ENCODE measurements at regions not wholly inside any gene's neighbourhood (a gene's known extent, or its start where the extent isn't known, plus 50 kb on each side); places are given as distances from the start of the nearest gene placed in this dataset.

- no peak for DNase-seq (ENCODE audit: low read depth)
- FAIRE-seq, result no peak
- no peak overlapping the region for H3K4me3 ChIP-seq (ENCODE audit: low read depth, low read length)
- no peaks in the 10 kb centered on the region for H3K27me3 ChIP-seq (ENCODE audit: control insufficient read depth, insufficient read depth, low read length)
- no peak for TF ChIP-seq CTCF (IDR thresholded peaks at IDR 0.05; ENCODE audit: insufficient read depth, low read length, severe bottlenecking)
- no peaks in the 10 kb centered on the region for H3K36me3 ChIP-seq (ENCODE audit: control insufficient read depth, insufficient read depth, low read length)
These were observed 111.8 kb upstream of the SEMA6A start for GRCh38 chr5:116686438-116686837.

DNA sequence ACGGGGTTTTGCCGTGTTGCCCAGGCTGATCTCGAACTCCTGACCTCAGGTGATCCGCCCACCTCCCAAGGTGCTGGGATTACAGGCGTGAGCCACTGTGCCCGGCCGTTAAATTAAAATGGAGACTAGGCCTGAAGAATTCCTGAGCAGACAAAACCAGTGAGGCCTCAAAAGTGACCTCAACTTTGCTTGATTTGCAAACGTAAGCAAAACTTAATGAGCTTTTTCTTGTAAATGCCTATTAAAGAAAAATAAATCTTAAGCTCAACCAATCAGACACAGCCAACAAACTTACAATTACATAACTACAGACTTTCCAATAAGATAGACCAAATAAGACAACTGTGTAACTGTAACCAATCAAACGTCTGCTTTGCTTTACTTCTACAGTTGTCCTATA lies 111.3 kb upstream of the SEMA6A start:
- Histone ChIP-seq H3K36me3 (ENCODE audit: control insufficient read depth, insufficient read depth, low read length) (no peaks in the 10 kb centered on the region), H3K4me3 (ENCODE audit: low read depth, low read length) (no peak overlapping the region), H3K27me3 (ENCODE audit: control insufficient read depth, insufficient read depth, low read length) (no peaks in the 10 kb centered on the region)
- FAIRE-seq, result no peak
- no peak for DNase-seq (ENCODE audit: low read depth)
- no peak for TF ChIP-seq CTCF (IDR thresholded peaks at IDR 0.05; ENCODE audit: insufficient read depth, low read length, severe bottlenecking)

DNA sequence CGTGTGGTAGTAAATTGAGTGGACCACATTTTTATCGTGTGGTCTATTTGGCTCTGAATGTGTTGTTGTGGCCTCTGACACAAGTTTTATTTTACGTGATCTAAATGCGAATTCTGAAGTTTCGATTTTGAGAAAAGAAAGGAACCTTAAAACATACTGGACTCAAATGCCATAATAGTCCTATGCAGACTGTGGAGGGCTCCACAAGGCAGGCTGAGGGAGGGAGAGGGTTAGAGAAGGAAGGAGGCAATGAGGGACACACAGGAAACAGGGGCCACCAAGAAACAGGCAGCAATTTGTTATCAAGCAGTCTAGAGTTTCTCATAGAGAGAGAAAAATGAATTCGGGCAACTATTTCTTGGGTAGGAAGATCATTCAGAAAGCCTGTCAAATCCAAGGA lies 110.4 kb upstream of the SEMA6A start:
- Histone ChIP-seq H3K27me3 (ENCODE audit: control insufficient read depth, insufficient read depth, low read length) (no peaks in the 10 kb centered on the region), H3K36me3 (ENCODE audit: control insufficient read depth, insufficient read depth, low read length) (no peaks in the 10 kb centered on the region), H3K4me3 (ENCODE audit: low read depth, low read length) (no peak overlapping the region)
- DNase-seq (ENCODE audit: low read depth) (no peak), FAIRE-seq (no peak)
- TF ChIP-seq CTCF (IDR thresholded peaks at IDR 0.05; ENCODE audit: insufficient read depth, low read length, severe bottlenecking), result no peak

- H3K4me3 ChIP-seq (ENCODE audit: low read depth, low read length), result no peak overlapping the region
- FAIRE-seq (no peak), DNase-seq (ENCODE audit: low read depth) (no peak)
- TF ChIP-seq CTCF (IDR thresholded peaks at IDR 0.05; ENCODE audit: insufficient read depth, low read length, severe bottlenecking), result no peak
- no peaks in the 10 kb centered on the region for H3K36me3 ChIP-seq (ENCODE audit: control insufficient read depth, insufficient read depth, low read length)
- H3K27me3 ChIP-seq (ENCODE audit: control insufficient read depth, insufficient read depth, low read length), result no peaks in the 10 kb centered on the region
These were observed 106.9 kb upstream of the SEMA6A start for GRCh38 chr5:116681334-116682013.

DNA sequence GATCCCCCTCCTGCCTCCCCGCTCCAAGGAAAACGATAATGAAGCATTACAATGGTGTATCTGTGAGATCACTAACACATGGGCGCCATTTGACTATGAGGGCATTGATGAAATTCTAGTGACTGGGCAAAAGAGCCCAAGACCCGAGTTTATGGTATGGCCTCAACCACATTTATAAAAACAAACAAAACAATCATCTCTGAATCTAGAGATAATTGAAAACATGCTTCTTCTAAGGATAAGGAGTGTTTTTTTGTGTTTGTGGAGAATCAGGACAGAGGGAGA lies 100.9 kb upstream of the SEMA6A start:
- no peak for FAIRE-seq
- no peaks in the 10 kb centered on the region for H3K36me3 ChIP-seq (ENCODE audit: control insufficient read depth, insufficient read depth, low read length)
- no peak overlapping the region for H3K4me3 ChIP-seq (ENCODE audit: low read depth, low read length)
- no peaks in the 10 kb centered on the region for H3K27me3 ChIP-seq (ENCODE audit: control insufficient read depth, insufficient read depth, low read length)
- TF ChIP-seq CTCF (IDR thresholded peaks at IDR 0.05; ENCODE audit: insufficient read depth, low read length, severe bottlenecking), result no peak
- DNase-seq (ENCODE audit: low read depth), result no peak

GRCh38 chr5:116674881-116675625 lies 100.4 kb upstream of the SEMA6A start:
- Histone ChIP-seq H3K27me3 (ENCODE audit: control insufficient read depth, insufficient read depth, low read length) (no peaks in the 10 kb centered on the region), H3K36me3 (ENCODE audit: control insufficient read depth, insufficient read depth, low read length) (no peaks in the 10 kb centered on the region), H3K4me3 (ENCODE audit: low read depth, low read length) (no peak overlapping the region)
- DNase-seq (ENCODE audit: low read depth), result no peak
- no peak for TF ChIP-seq CTCF (IDR thresholded peaks at IDR 0.05; ENCODE audit: insufficient read depth, low read length, severe bottlenecking)
- no peak for FAIRE-seq

Data from bronchial epithelial cell (primary cell).